Mammary epithelial cell (primary cell): ENCODE measurements at regions not wholly inside any gene's neighbourhood (a gene's known extent, or its start where the extent isn't known, plus 50 kb on each side); places are given as distances from the start of the nearest gene placed in this dataset.

Experiments used
- CTCF ChIP-seq, 2 donors: IDR thresholded peaks in 1 of 2; conservative IDR thresholded peaks in 1 of 2; 2 replicates each; pipeline ENCODE4 v1.5.1; 2011 to 2012; ENCODE audit warnings: inconsistent platforms in 2 of 2, low read length in 2 of 2, mild to moderate bottlenecking in 2 of 2, control low read depth in 1 of 2, low read depth in 1 of 2; ENCODE audit not compliant: insufficient read depth in 1 of 2; ENCODE audit errors: extremely low read depth in 1 of 2
- EZH2 ChIP-seq: IDR thresholded peaks from 2 replicates; pipeline ENCODE4 v1.6.1; 2012; ENCODE audit warnings: low read length, inconsistent platforms, borderline replicate concordance

DNA sequence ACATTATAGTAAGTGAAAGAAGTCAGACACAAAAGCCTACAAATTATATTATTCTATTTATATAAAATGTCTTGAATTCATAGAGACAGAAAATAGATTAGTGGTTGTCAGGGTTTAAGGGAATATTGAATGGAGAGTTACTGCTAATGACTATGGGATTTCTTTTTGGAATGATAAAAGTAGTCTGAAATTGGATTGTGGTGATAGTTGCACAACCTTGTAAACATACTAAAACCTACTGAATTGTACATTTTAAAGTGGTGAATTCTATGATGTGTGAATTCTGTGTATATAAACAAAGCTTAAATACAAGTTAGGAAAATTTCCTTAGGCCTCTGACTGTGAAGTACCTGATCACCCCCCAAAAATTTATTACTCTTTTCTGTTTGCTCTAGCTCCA, 343.1 kb downstream of the TFAP2B start:
- TF ChIP-seq CTCF (conservative IDR thresholded peaks at IDR 0.05 in 1 of 2, IDR thresholded peaks at IDR 0.05 in 1 of 2; ENCODE audit: extremely low read depth in 1 of 2, insufficient read depth in 1 of 2, low read depth in 1 of 2, low read length in 2 of 2) = no peak
- no peak for TF ChIP-seq EZH2
